ENCODE measurements at regions not wholly inside any gene's neighbourhood (a gene's known extent, or its start where the extent isn't known, plus 50 kb on each side); places are given as distances from the start of the nearest gene placed in this dataset.

DNA sequence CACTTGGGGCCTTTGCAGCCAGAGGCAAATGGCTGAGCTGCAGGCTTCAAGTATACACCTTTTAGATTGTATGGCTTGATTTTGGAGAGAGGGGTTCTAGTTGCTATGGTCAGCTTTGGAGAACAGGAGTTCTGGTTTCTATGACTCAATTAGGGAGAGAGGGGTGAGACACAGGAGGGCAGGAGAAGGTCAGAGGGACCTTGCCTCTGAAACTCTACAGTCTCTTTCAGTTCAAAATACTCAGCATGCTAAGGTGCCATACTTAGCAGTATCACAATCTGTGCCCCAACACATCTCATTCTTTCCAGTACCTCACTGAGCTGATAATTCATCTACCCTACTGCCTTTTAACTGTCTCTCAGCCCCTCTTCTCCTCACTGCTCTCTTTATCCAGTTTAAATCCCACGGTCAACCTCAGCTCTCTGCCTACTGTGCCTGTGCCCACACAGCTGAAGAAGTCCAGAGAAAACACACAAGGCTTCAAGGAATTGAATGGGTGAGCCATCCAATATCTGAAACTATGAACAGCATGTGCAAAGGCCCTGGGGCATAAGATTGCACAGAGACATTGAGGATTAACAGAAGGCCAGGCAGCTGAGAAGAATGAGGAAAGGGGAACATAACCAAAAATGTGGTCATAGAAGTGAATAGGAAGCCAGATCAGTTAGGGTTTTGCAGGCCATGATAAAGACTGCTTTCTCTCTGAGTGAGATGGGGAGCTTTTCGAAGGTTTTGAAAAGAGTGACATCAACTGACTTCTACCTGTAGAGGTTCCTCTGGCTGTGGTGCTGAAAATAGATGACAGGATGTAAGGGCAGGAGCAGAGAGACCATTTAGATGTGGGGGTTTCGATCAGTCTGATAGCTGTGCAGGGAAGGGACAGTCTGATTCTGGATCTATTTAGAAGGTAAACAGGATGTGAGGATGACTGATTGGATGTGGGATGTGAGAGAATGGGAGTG lies 54.5 kb upstream of the C3orf80 start:
- no peak for DNase-seq

DNA sequence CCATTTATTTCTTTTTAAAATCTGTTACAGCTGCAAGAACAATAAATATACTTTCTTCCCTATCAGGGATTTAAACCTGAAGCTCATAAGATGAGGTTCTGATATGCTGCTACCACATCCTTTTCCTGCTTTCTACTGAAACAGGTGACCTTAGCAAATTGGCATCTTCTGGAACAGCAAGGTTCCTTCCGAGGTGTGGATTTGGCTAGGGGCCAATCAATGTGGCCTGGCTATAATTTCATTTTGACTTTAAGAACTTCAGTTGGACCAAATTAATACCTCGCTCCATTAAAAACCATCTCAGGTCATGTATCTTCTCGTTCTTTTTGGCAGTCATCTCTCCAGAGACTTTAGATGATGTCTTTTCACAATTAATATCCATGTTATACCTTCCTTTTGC lies 53.4 kb upstream of the C3orf80 start:
- no peak for DNase-seq

DNA sequence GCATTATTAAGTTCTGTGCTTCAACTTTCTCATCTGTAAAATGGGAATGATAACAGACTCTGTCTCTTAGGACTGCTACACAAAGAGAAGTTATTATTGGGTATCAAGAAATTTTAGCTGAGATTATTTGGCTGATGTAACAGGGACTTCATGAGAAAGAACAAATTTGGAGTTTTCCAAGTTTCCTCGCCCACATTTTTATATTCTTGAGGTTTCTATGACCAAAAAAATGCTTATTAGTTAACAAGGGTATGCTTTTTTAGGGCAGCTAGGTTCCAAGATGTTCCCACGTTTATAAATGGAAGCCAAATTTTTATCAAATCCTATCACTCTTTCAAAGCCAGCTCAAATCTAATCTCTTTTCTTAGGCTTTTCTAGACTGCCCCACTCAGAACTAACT lies 50.6 kb upstream of the C3orf80 start:
- DNase-seq, result no peak
